SK-N-SH (cell line): ENCODE measurements at regions not wholly inside any gene's neighbourhood (a gene's known extent, or its start where the extent isn't known, plus 50 kb on each side); places are given as distances from the start of the nearest gene placed in this dataset.
"Not testable (repeated sequence)": the region's sequence is repeated elsewhere in the genome, so short reads cannot be mapped to it uniquely, and the experiment has no call there.

ENCODE experiments used
- CTCF ChIA-PET: fragments of 300-600, 350-600 bp; formaldehyde crosslinking; extraction: SDS; loops from one replicate; lab custom pipeline; 2021; lab: Yijun Ruan, JAX
- POLR2A ChIA-PET: fragments of 350-600 bp; sonication (Branson Sonifier 250); formaldehyde crosslinking; extraction: SDS; loops from one replicate; lab custom pipeline; 2020; ENCODE audit warnings: antibody characterized with exemption, inconsistent platforms; lab: Yijun Ruan, JAX
- DNase-seq: peaks from one replicate; pipeline ENCODE4 v3.0.0; 2012
- H2AFZ ChIP-seq: fragments of 200-600 bp; sonication (generic); 2 replicates; pipeline ENCODE4 v1.8.1; 2016; ENCODE audit warnings: antibody characterized with exemption, mild to moderate bottlenecking, low read depth
- H3F3A ChIP-seq: fragments of 200-600 bp; sonication (generic); replicated peaks from 2 replicates; pipeline ENCODE3; 2016; ENCODE audit warnings: antibody characterized with exemption, mild to moderate bottlenecking; ENCODE audit not compliant: insufficient read depth
- H3K27ac ChIP-seq, 2 experiments: fragments of 200-500 bp in 1 of 2; fragments of 200-600 bp in 1 of 2; sonication (Bioruptor generic) in 1 of 2; sonication (generic), shearing (Covaris generic) in 1 of 2; 2 replicates each; pipeline versions ENCODE4 v1.5.1 to v1.6.1; 2014 to 2016; ENCODE audit warnings: low read depth in 2 of 2, inconsistent platforms in 1 of 2, low read length in 1 of 2, mild to moderate bottlenecking in 1 of 2, mixed read lengths in 1 of 2
- H3K27me3 ChIP-seq: fragments of 200-600 bp; sonication (generic), shearing (Covaris generic); 2 replicates; pipeline ENCODE4 v1.6.1; 2016; ENCODE audit warnings: mixed run types; ENCODE audit not compliant: insufficient read depth
- H3K36me3 ChIP-seq, 2 experiments: fragments of 200-500 bp in 1 of 2; fragments of 200-600 bp in 1 of 2; sonication (Bioruptor generic) in 1 of 2; sonication (generic) in 1 of 2; replicated peaks in 1 of 2; 2 replicates each; pipeline versions ENCODE3 to v1.5.1; 2014 to 2016; ENCODE audit warnings: low read length in 1 of 2, mild to moderate bottlenecking in 1 of 2; ENCODE audit not compliant: insufficient read depth in 2 of 2, control insufficient read depth in 1 of 2
- H3K4me1 ChIP-seq, 2 experiments: fragments of 200-500 bp in 1 of 2; fragments of 200-600 bp in 1 of 2; sonication (Bioruptor generic) in 1 of 2; sonication (generic), shearing (Covaris generic) in 1 of 2; 2 replicates each; pipeline versions ENCODE4 v1.5.1 to v1.6.1; 2014 to 2016; ENCODE audit warnings: low read depth in 1 of 2, low read length in 1 of 2, mixed run types in 1 of 2; ENCODE audit not compliant: insufficient read depth in 2 of 2, control insufficient read depth in 1 of 2
- H3K4me2 ChIP-seq: fragments of 200-600 bp; sonication (generic), shearing (Covaris generic); 2 replicates; pipeline ENCODE4 v1.6.1; 2017; ENCODE audit warnings: mixed run types
- H3K4me3 ChIP-seq, 2 experiments: fragments of 200-500 bp in 1 of 2; fragments of 200-600 bp in 1 of 2; sonication (Bioruptor generic) in 1 of 2; sonication (generic), shearing (Covaris generic) in 1 of 2; 2 replicates each; pipeline versions ENCODE4 v1.5.1 to v1.8.1; 2014 to 2016; ENCODE audit warnings: low read depth in 2 of 2, inconsistent platforms in 1 of 2, low read length in 1 of 2, mild to moderate bottlenecking in 1 of 2, mixed read lengths in 1 of 2, moderate library complexity in 1 of 2
- H3K79me2 ChIP-seq: fragments of 200-600 bp; sonication (generic); 2 replicates; pipeline ENCODE4 v1.8.1; 2017; ENCODE audit warnings: mild to moderate bottlenecking; ENCODE audit not compliant: insufficient read depth
- H3K9ac ChIP-seq: fragments of 200-600 bp; sonication (generic); 2 replicates; pipeline ENCODE4 v1.6.1; 2017; ENCODE audit warnings: mixed run types
- H3K9me2 ChIP-seq: fragments of 200-600 bp; sonication (generic); 2 replicates; pipeline ENCODE4 v1.6.1; 2017; ENCODE audit warnings: mixed run types
- H3K9me3 ChIP-seq: fragments of 200-600 bp; sonication (generic); 2 replicates; pipeline ENCODE4 v1.6.1; 2017; ENCODE audit warnings: mixed run types, mild to moderate bottlenecking, moderate library complexity
- H4K20me1 ChIP-seq: fragments of 200-600 bp; sonication (generic); 2 replicates; pipeline ENCODE4 v1.6.1; 2017; ENCODE audit warnings: mild to moderate bottlenecking, mixed run types; ENCODE audit not compliant: insufficient read depth
- GATA2 ChIP-seq: sonication (generic); formaldehyde crosslinking; IDR thresholded peaks from 2 replicates; pipeline ENCODE4 v1.5.0; 2020; ENCODE audit warnings: mild to moderate bottlenecking, missing genetic modification reagents
- WGBS: methylation state at CpG from one replicate; pipeline ENCODE4 v1.1.6; 2017; ENCODE audit warnings: low lambda C conversion rate; 5-methylcytosine and 5-hydroxymethylcytosine counted together

- H3K79me2 ChIP-seq, H3K9me2 ChIP-seq, H3K4me3 ChIP-seq, H3F3A ChIP-seq, H3K36me3 ChIP-seq, H3K9ac ChIP-seq, POLR2A ChIA-PET, H3K9me3 ChIP-seq, H3K4me1 ChIP-seq, CTCF ChIA-PET, H4K20me1 ChIP-seq, H3K4me2 ChIP-seq, H2AFZ ChIP-seq, H3K27me3 ChIP-seq: not testable (repeated sequence)
- H3K27ac ChIP-seq, result peak overlapping the region in 1 of 2 experiments; percentile 26; a peak in 1 of 4 replicates
- 12% methylated on average over 6 of the region's 6 CpGs for WGBS
- TF ChIP-seq GATA2 (CRISPR knock-in tag), result peak; percentile 35; the same call in 1 of the 2 replicates
- DNase-seq, result peak; percentile 45
Measured at GRCh38 chr1:242924717-242925116, 330.4 kb downstream of the CEP170 start.

- H3K27me3 ChIP-seq, CTCF ChIA-PET, H3K36me3 ChIP-seq, H2AFZ ChIP-seq, H3K9ac ChIP-seq, H4K20me1 ChIP-seq, H3K79me2 ChIP-seq, DNase-seq, H3F3A ChIP-seq, H3K27ac ChIP-seq, H3K4me2 ChIP-seq, POLR2A ChIA-PET, H3K9me3 ChIP-seq, H3K9me2 ChIP-seq, H3K4me1 ChIP-seq, H3K4me3 ChIP-seq: not testable (repeated sequence)
- WGBS, result 47% methylated on average over 3 of the region's 3 CpGs
Measured at GRCh38 chr1:242923603-242924002, 331.5 kb downstream of the CEP170 start.

GRCh38 chr1:242914729-242915128 lies 340.4 kb downstream of the CEP170 start:
- CTCF ChIA-PET, H3K4me1 ChIP-seq, H3K27me3 ChIP-seq, H3K36me3 ChIP-seq, DNase-seq, H2AFZ ChIP-seq, H3K4me3 ChIP-seq, H3F3A ChIP-seq, H3K9me2 ChIP-seq, H3K9me3 ChIP-seq, H4K20me1 ChIP-seq, H3K9ac ChIP-seq, H3K27ac ChIP-seq, POLR2A ChIA-PET, H3K79me2 ChIP-seq, H3K4me2 ChIP-seq: not testable (repeated sequence)
- 4% methylated on average over 4 of the region's 4 CpGs for WGBS

- H3K9me3 ChIP-seq, H3K27ac ChIP-seq, DNase-seq, H2AFZ ChIP-seq, H3K4me1 ChIP-seq, H3F3A ChIP-seq, H3K4me3 ChIP-seq, H3K4me2 ChIP-seq, H3K9me2 ChIP-seq, H3K27me3 ChIP-seq, POLR2A ChIA-PET, CTCF ChIA-PET, H3K79me2 ChIP-seq, H3K36me3 ChIP-seq, H3K9ac ChIP-seq, H4K20me1 ChIP-seq: not testable (repeated sequence)
- 64% methylated on average over 1 of the region's 1 CpG for WGBS
Measured at GRCh38 chr1:242912855-242913254, 342.2 kb downstream of the CEP170 start.

GRCh38 chr1:242900558-242900957 lies 354.5 kb downstream of the CEP170 start:
- POLR2A ChIA-PET, H2AFZ ChIP-seq, H3K4me2 ChIP-seq, H3K9me2 ChIP-seq, CTCF ChIA-PET, H3K9ac ChIP-seq, H3F3A ChIP-seq, H3K27ac ChIP-seq, DNase-seq, H3K9me3 ChIP-seq, H3K27me3 ChIP-seq, H3K36me3 ChIP-seq, H3K4me1 ChIP-seq, H3K4me3 ChIP-seq, H3K79me2 ChIP-seq, H4K20me1 ChIP-seq: not testable (repeated sequence)
- WGBS, result 24% methylated on average over 2 of the region's 2 CpGs
